HG02970 (cell line): ENCODE measurements at regions not wholly inside any gene's neighbourhood (a gene's known extent, or its start where the extent isn't known, plus 50 kb on each side); places are given as distances from the start of the nearest gene placed in this dataset.
"Not testable (repeated sequence)": the region's sequence is repeated elsewhere in the genome, so short reads cannot be mapped to it uniquely, and the experiment has no call there.

Source experiments
- ATAC-seq: cut with Tn5 transposase; IDR thresholded peaks from one replicate; pipeline ENCODE4 v1.9.1; 2021; ENCODE audit warnings: mild to moderate bottlenecking, moderate library complexity, moderate number of reproducible peaks; ENCODE audit not compliant: unreplicated experiment, low FRiP score

- no peak for ATAC-seq
Observed at GRCh38 chr3:27661797-27662196, 60.3 kb downstream of the EOMES start.

GRCh38 chr3:27659279-27660021 lies 62.7 kb downstream of the EOMES start:
- no peak for ATAC-seq

- ATAC-seq, result no peak
Observed at GRCh38 chr3:27658741-27659140, 63.4 kb downstream of the EOMES start.

GRCh38 chr3:27657871-27658270 lies 64.3 kb downstream of the EOMES start:
- no peak for ATAC-seq

DNA sequence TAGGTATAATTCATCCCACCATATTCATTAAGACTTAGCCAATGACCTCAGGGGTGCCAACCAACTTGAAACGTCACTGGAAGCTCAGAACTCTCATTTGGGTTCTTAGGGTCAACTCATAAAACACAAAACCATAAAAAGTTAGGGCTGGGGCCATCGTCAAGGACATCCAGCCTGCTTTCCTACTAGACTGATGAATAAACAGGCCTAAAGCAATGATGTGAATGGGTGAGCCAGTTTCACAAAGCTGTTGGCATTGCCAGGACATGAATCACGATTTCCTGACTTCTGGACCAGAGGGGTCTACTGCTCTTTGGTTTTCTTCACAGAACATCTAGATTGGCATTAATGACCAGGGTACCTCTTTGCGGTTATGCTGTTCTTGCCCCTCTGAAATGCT lies 64.7 kb downstream of the EOMES start:
- ATAC-seq, result no peak

- ATAC-seq, result no peak
Observed at GRCh38 chr3:27656790-27657189, 65.3 kb downstream of the EOMES start.

GRCh38 chr3:27655547-27655946 lies 66.6 kb downstream of the EOMES start:
- ATAC-seq, result no peak

GRCh38 chr3:27653803-27654558 lies 68.1 kb downstream of the EOMES start:
- no peak for ATAC-seq

GRCh38 chr3:27649277-27649676 lies 72.8 kb downstream of the EOMES start:
- ATAC-seq, result no peak

- no peak for ATAC-seq
Observed at GRCh38 chr3:27646896-27647295, 75.2 kb downstream of the EOMES start.

DNA sequence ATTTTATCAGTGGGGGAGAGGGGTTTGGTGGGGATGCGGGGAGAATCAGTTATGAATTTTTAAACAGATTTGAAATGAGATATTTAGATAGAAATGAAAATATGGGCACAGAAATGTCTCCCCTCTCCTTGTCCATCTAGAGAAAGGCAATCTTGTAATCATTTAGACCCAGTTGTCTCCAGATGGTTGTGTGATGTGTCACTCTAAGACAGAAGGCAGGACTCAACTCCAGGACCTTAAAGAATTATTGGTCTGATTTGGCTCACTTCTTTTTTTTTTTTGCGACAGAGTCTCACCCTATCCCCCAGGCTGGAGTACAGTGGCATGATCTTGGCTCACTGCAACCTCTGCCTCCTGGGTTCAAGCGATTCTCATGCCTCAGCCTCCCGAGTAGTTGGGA lies 77.2 kb downstream of the EOMES start:
- ATAC-seq, result no peak

GRCh38 chr3:27643355-27643754 lies 78.8 kb downstream of the EOMES start:
- no peak for ATAC-seq

DNA sequence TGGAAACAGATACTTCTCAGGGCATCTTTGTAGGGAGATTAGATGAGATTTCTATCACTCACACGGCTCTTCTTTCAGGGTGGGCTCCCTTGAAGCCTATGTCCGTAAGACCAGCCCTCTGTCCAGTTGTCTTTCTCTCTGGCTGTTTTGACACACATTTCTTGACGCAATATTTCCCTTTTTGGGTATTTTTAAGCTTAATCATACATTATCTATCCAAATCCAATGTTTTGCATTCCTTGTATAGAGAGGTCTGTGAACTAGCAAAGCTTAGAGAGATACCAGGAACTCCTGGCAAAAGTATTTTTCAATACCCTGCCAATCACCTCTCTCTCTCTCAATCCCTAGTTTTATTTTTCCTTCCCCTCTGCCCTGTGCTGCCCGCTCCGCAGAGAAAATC lies 79.3 kb downstream of the EOMES start:
- ATAC-seq, result no peak

DNA sequence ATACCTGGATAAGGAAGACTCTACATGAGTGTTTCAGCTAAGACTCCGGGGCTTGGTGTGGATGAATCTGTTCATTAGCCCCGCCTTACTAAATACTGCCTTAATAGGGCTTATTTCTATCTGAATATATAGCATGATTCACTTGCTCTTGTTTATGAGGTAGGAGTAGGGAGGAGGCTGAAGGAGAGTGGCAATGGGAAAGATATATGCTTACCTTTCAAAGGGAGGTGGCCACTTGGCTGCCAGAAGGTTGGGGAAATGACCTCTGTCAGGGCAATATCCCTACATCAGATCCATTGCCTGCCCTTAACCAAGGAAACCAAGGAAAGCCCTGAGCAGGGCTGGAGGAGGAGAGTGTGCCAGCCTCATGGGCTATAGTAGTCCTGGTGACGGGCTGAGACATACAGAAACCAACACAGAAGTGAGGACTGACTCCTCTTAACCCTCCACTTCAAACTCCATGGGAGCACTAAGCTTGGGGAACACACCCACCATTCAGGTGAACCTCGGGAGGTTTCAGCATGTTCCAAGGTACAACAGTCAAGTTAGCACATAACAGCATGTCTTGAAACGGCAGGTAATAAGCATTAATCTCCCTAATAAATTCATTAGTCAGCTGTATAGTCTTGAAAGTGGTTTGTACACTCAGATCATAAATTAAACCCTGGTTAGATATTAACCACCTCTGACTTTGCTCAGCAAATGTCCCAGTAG lies 80.1 kb downstream of the EOMES start:
- no peak for ATAC-seq

GRCh38 chr3:27641271-27641800 lies 80.8 kb downstream of the EOMES start:
- no peak for ATAC-seq

GRCh38 chr3:27639271-27639670 lies 82.9 kb downstream of the EOMES start:
- ATAC-seq, result no peak

GRCh38 chr3:27638594-27638993 lies 83.5 kb downstream of the EOMES start:
- no peak for ATAC-seq

DNA sequence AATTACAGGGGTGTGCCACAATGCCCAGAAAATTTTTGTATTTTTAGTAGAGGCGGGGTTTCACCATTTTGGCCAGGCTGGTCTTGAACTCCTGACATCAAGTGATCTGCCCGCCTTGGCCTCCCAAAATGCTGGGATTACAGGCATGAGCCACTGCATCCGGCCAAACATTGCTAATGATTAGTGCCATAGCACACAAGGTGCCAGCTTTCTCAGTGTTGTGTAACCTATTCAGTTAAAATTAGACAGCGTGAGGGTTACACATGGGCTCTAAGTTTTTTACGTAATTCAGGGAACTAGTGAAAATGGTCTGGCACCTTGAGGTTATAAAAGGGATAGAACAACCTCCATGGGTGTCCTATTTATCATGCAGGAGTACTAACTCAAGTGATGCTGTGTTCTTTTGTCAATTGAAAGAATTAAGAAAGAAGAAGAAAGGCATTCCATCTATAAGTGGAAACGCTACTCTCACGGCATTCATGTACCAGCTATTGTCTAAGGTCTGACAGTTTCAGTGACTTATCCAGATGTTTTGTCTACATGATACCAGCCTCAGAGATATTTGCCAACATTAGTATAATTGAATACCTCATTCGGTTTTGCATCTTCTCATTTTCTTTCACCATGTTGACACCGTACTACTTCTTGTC lies 84.7 kb downstream of the EOMES start:
- ATAC-seq, result no peak

- ATAC-seq, result not testable (repeated sequence)
Observed at GRCh38 chr3:27635006-27635405, 87.1 kb downstream of the EOMES start.

DNA sequence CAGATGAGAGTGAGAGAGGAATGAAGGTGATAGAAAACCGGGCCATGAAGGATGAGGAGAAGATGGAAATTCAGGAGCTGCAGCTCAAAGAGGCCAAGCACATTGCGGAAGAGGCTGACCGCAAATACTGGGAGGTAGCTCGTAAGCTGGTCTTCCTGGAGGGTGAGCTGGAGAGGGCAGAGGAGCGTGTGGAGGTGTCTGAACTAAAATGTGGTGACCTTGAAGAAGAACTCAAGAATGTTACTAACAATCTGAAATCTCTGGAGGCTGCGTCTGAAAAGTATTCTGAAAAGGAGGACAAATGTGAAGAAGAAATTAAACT lies 88.9 kb downstream of the EOMES start:
- ATAC-seq, result peak; percentile 27
